ENCODE measurements at regions not wholly inside any gene's neighbourhood (a gene's known extent, or its start where the extent isn't known, plus 50 kb on each side); places are given as distances from the start of the nearest gene placed in this dataset.

DNA sequence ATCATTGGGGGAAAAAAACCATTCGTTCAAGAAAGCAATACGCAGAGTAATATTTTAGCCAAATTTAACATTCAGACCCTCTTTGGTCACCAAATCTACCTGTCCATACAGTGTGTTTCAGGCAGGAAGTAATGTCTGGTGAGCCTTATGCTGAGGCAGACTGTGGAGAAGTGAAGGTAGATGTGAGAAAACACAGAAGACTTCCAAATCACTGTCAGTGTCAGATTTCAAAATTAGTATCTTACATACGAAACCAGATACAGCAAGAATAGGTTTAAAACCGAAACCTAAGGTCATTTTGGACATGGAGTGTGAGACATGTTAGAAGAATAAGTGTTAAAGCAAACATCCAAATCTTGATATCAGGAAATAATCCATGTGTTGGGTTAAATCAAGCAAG lies 664.5 kb upstream of the HTR2C start:
- H3K9me3 ChIP-seq (ENCODE audit: low read length), result no peaks in the 10 kb centered on the region
- H4K20me1 ChIP-seq (ENCODE audit: insufficient read depth, low read length), result no peaks in the 10 kb centered on the region
- H3K9ac ChIP-seq (ENCODE audit: low read length), result no peak overlapping the region
- no peak overlapping the region for H2AFZ ChIP-seq (ENCODE audit: low read length)
- H3K36me3 ChIP-seq (ENCODE audit: insufficient read depth, low read length), result no peaks in the 10 kb centered on the region
- H3K4me3 ChIP-seq (ENCODE audit: low read depth, low read length, poor library complexity, severe bottlenecking), result no peak overlapping the region
- H3F3A ChIP-seq (ENCODE audit: insufficient read depth, low read length), result no peaks in the 10 kb centered on the region
- no peaks in the 10 kb centered on the region for H3K9me2 ChIP-seq (ENCODE audit: low read depth, low read length)
- no peak overlapping the region for H3K4me2 ChIP-seq (ENCODE audit: low read length)
- no peaks in the 10 kb centered on the region for H3K4me1 ChIP-seq (ENCODE audit: insufficient read depth, low read length, severe bottlenecking)
- TF ChIP-seq EZH2 (IDR thresholded peaks at IDR 0.05; ENCODE audit: borderline replicate concordance, low read length) (no peak), CTCF (IDR thresholded peaks at IDR 0.05; ENCODE audit: low read length) (no peak)
- H3K79me2 ChIP-seq (ENCODE audit: insufficient read depth, low read length), result no peaks in the 10 kb centered on the region
- no peak overlapping the region for H3K27ac ChIP-seq (ENCODE audit: low read depth, low read length, poor library complexity, severe bottlenecking)
- no peaks in the 10 kb centered on the region for H3K27me3 ChIP-seq (ENCODE audit: insufficient read depth, low read length)

- Histone ChIP-seq H3K36me3 (ENCODE audit: insufficient read depth, low read length) (no peaks in the 10 kb centered on the region), H3K9me2 (ENCODE audit: low read depth, low read length) (no peaks in the 10 kb centered on the region), H3K4me2 (ENCODE audit: low read length) (no peak overlapping the region)
Measured at GRCh38 chrX:113906168-113906567, 677.7 kb upstream of the HTR2C start.

DNA sequence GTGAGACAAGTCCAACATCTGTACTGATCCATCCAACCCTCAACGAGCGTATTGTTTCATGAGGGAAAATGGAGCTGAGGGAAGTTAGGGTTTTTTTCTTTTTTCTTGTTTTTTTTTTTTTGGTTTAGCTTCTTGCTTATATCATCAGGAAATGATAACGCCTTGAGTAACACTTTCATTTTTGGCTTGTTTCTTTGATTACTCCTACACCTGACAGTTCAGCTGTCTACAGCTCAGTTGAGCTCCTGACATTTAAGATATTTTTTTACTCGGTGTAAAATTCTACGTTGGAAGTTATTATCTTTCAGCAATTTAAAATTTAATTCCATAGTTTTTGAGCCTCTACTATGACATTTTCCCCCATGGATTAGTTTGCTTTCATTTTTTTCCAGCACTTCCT lies 691.0 kb upstream of the HTR2C start:
- no peak overlapping the region for H3K4me3 ChIP-seq (ENCODE audit: low read depth, low read length, poor library complexity, severe bottlenecking)
- H4K20me1 ChIP-seq (ENCODE audit: insufficient read depth, low read length), result no peaks in the 10 kb centered on the region
- no peak overlapping the region for H3K9ac ChIP-seq (ENCODE audit: low read length)
- H3K27me3 ChIP-seq (ENCODE audit: insufficient read depth, low read length), result no peaks in the 10 kb centered on the region
- no peaks in the 10 kb centered on the region for H3F3A ChIP-seq (ENCODE audit: insufficient read depth, low read length)
- no peak overlapping the region for H3K4me2 ChIP-seq (ENCODE audit: low read length)
- H2AFZ ChIP-seq (ENCODE audit: low read length), result no peak overlapping the region
- no peak overlapping the region for H3K27ac ChIP-seq (ENCODE audit: low read depth, low read length, poor library complexity, severe bottlenecking)
- no peaks in the 10 kb centered on the region for H3K4me1 ChIP-seq (ENCODE audit: insufficient read depth, low read length, severe bottlenecking)
- H3K9me2 ChIP-seq (ENCODE audit: low read depth, low read length), result no peaks in the 10 kb centered on the region
- no peaks in the 10 kb centered on the region for H3K36me3 ChIP-seq (ENCODE audit: insufficient read depth, low read length)
- TF ChIP-seq CTCF (IDR thresholded peaks at IDR 0.05; ENCODE audit: low read length), result no peak
- H3K79me2 ChIP-seq (ENCODE audit: insufficient read depth, low read length), result no peaks in the 10 kb centered on the region
- no peaks in the 10 kb centered on the region for H3K9me3 ChIP-seq (ENCODE audit: low read length)

More at GRCh38 chrX:113906168-113906567, 677.7 kb upstream of the HTR2C start:
- Histone ChIP-seq H4K20me1 (ENCODE audit: insufficient read depth, low read length) (no peaks in the 10 kb centered on the region), H2AFZ (ENCODE audit: low read length) (no peak overlapping the region), H3K79me2 (ENCODE audit: insufficient read depth, low read length) (no peaks in the 10 kb centered on the region), H3K4me3 (ENCODE audit: low read depth, low read length, poor library complexity, severe bottlenecking) (no peak overlapping the region), H3K27me3 (ENCODE audit: insufficient read depth, low read length) (no peaks in the 10 kb centered on the region), H3K27ac (ENCODE audit: low read depth, low read length, poor library complexity, severe bottlenecking) (no peak overlapping the region), H3F3A (ENCODE audit: insufficient read depth, low read length) (no peaks in the 10 kb centered on the region), H3K4me1 (ENCODE audit: insufficient read depth, low read length, severe bottlenecking) (no peaks in the 10 kb centered on the region), H3K9ac (ENCODE audit: low read length) (no peak overlapping the region), H3K9me3 (ENCODE audit: low read length) (no peaks in the 10 kb centered on the region)
- TF ChIP-seq EZH2 (IDR thresholded peaks at IDR 0.05; ENCODE audit: borderline replicate concordance, low read length) (no peak), CTCF (IDR thresholded peaks at IDR 0.05; ENCODE audit: low read length) (no peak)

Measured in OCI-LY1 (cell line).